Stimulated activated naive CD4-positive, alpha-beta T cell treated with Interleukin-2 at 50 U/mL for 16 hours (primary cell): ENCODE measurements at regions not wholly inside any gene's neighbourhood (a gene's known extent, or its start where the extent isn't known, plus 50 kb on each side); places are given as distances from the start of the nearest gene placed in this dataset.
A peak's percentile ranks its signal among the peaks of the same experiment; 100 is the strongest.
"Not testable (repeated sequence)": the region's sequence is repeated elsewhere in the genome, so short reads cannot be mapped to it uniquely, and the experiment has no call there.

ENCODE experiments used
- DNase-seq: peaks from one replicate; lab custom pipeline; 2025; lab: John Stamatoyannopoulos, UW

DNA sequence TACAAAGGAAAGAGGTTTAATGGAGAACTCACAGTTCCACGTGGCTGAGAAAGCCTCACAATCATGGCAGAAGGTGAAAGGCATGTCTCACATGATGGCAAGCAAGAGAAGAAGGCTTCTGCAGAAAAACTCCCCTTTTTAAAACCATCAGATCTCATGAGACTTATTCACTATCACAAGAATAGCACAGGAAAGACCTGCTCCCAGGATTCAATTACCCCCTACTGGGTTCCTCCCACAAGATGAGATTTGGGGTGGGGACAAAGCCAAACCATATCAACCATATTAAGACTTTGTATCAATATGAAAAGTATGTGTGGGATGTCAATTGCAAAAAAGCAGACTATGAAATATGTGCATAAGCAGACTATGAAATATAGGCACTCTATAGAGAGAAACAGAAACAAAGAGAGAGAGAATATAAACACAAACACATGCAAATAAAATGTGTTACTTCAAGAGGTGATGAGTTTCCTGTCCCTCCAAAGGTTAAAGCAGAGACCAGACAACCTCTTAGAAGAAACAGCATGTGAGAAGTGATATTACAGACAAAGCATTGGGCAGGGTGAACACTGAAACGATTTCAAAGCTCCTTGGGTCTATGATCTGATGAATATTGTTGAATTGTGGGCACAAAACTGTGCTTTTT, 151.2 kb upstream of the KRR1 start:
- no peak for DNase-seq

DNA sequence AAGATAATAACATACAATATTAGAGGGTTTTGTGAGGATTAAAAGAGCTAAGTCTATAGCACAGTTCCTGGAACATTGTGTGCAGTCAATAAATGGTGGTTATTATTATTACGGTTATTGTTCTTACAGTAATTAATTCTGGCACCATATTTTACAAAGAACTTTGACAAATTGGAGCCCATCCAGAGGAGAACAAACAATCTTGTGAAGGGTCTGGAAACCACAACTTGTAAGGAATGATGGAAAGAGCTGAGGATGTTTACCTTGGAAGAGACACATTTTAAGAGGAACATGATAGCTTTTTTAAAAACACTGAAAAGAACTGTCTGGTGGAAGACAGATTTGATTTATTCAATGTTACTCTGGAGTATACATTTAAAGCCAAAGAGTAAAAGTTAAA, 150.5 kb upstream of the KRR1 start:
- DNase-seq: no peak

DNA sequence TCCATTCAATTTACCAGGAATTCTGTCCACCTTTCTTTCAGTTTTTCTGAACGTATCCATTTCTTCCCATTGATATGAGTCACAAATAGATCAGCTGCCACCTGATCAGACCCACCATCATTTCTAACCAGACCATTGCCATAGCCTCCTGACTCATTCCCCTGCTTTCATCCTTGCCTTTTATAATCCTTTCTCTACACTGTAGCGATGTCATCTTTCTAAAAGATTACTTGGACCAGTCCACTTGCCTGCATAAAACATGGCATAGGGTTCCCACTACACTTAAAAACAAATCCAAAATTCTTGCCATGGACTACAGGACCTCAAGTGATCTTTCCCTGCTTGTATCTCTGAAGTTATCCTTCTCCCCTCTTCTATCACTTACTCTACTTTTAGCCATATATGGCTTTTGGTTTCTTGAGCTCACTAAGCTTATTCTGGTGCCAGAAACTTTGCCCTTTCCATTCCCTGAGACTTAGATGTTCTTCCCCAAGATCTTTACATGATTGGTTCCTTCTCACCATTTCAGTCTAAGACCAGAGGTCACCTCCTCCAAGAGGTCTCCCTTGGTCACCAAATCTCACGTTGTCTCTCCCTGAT, 149.5 kb upstream of the KRR1 start:
- DNase-seq: no peak

DNA sequence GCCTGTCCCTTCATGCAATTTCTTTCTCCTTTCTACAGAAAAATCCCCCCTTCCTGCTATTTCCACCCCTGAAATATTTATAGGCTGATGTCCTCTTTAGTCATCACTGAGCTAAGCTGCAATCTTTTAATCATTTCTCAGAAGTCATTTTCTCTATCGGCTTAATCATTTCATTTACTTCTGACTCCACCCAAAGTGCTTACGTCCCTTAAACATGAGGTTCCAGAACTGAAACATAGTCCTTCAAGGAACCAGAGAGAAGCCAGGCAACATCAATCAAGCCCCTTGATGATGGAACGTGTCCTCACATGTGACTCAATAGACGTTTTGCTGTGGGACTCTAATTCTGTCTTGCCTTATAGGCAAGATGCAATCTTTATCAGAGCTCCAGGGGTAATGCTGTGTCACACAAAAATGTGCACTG, 148.7 kb upstream of the KRR1 start:
- DNase-seq: no peak

DNA sequence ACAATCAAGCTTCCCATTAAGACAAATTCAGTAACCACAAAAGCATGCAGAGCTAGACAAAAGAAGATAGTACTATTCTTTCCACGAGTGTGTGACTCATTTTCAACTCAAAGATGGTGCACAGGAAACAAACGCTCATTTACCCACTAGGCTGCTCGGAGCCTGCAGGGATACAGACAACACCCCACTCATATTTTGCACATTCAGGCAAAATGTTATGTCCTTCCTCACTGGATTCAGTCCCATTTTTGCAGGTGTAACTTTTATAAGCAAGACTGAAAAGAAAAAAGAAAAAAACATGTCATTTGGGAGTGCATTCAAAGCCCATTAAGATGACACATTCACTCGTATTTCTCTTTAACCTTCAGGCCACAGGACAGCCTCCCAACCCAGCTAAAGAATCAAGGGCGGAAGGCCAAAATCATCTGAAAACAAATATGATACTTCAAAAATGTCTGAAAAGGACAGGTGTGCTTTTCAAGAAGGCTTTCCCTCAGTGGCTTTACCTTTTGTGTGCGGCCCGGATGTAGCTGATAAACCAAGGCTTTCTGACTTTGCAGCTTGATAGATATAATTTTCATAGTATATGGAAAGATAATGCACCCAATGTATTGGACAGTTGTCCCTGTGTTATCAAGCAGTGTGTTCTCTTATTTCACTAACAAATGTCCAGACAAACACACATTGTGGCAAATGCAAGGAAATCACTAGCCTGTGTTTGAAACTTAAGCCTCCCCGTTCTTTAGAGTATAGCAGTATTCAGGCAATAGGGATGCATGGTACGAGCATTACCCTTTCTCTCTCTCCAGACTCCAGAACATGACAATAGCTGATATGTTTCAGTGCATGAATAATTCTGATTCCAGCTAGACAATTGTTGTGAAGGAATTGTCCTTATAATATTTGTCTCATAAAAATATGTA, 147.8 kb upstream of the KRR1 start:
- DNase-seq: no peak

DNA sequence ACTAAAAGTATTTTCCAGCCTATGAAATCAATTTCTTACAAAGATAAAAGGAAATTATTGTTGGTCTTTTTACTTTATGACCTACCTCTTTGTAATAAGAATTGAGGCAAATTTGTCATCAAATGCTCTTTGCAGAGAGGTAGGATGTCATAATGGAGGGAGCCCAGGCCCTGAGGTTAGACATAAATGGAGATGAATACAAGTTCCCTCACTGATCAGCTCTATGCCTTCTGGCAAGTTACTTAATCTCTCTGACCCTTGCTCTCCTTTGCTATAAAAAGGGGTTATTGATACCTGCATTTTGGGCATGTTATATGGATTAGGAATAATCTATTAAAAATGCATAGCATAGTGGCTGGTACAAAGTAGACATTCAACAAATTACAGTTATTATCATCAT, 146.9 kb upstream of the KRR1 start:
- no peak for DNase-seq

DNA sequence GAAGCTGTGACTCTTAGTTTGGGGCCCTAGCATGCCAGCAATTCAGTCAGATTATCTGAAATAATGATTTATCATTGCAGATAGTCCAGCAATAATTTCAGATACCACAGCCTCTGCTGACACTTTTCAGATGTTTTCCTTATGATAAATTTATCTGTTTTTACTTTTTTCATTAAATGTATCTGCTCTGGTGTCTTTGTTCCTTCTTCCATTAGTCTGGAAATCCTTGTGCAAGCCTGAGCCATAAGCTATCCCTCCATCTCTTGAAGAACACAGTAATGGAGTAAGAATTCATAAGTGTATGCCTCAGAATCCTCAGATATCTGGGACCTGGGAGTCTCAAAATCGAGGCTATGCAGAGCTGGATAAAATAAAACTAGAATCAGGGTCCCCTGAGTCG, 146.4 kb upstream of the KRR1 start:
- DNase-seq: no peak

DNA sequence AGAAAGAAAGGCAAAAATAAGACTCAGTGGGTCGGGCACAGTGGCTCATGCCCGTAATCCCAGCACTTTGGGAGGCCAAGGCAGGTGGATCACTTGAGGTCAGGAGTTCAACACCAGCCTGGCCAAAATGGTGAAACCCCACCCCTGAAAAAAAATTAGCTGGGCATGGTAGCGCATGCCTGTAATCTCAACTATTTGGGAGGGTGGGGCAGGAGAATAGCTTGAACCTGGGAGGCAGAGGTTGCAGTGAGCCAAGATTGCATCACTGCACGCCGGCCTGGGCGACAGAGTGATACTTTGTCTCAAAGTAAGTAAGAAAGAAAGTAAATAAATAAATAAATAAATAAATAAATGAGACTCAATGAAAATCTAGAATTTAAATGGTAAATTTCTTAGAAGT, 145.9 kb upstream of the KRR1 start:
- DNase-seq: not testable (repeated sequence)

DNA sequence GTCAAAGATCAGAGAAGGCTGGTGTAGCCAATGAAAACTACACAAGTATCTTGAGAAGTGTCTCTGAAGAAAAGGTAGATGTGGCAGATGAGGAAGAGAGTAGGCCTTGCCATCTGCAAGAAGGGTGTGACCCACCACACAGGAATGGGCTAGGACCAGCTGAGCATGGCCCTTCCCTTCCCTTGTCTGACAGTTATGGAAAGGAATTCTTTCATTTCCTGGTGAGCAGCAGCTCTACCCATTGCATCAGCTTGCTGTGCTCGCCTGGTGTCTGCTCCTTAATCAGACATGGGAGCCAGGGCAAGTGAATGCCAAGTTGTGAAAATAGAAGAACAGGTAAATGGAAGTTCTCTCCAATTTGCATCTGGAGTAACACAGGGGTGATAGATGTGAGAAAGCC, 145.2 kb upstream of the KRR1 start:
- no peak for DNase-seq

DNA sequence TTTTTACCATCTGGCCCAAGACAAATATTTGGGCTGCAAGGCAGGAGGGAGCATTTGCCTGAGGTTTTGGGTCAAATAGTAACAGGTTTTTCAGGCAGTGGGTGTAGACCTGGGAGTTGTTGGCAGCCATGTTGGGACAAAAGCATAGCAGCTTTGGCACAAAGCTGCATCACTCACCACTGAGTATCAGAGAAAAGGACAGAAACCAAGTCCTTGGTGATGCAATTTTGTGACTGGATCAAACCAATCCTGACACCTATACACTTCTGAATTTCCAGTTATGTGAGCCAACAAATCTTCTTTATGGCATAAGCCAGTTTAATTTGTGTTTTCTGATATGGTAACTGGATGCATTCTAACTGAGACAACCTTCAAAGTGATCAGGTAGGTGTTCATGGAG, 144.8 kb upstream of the KRR1 start:
- no peak for DNase-seq

DNA sequence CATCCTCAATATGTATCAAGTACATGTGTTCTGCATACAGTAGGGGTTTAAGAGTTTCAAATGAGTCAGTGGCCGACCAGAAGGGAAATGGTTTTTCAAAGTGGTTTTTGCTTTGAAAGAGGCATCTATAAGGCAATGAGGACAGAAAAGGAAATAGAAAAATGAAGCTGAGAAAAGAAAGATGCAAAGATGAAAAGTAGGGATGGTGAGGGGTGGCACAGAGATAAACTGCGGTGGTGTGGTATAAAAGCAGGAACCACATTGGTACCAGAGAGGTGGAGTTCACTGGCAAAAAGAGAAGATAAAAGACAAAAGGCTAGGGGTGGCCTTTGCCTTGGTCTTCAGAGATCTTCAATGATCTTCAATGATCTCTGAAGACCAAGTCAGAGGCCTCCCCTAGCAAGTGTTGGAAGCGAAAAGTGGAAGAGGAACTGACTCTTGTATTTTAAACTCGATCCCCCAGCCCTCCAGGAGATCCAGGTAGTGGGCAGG, 144.0 kb upstream of the KRR1 start:
- no peak for DNase-seq

DNA sequence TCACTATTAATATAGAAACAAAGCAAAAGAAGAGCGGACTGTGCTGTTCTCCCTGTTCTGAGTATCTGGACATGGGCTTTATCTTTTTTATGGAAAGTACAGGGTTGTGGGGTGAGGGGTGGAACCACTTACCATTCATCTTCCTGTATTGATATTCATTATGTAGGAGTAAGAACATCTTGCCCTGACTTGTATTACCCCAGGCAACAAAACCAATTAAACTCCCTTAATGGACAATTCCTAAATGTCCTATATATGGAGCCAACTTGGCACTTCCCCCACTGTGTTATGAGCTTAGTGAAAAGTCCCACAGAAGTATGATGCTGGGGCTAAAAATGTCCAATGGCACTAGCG, 139.9 kb upstream of the KRR1 start:
- no peak for DNase-seq

DNA sequence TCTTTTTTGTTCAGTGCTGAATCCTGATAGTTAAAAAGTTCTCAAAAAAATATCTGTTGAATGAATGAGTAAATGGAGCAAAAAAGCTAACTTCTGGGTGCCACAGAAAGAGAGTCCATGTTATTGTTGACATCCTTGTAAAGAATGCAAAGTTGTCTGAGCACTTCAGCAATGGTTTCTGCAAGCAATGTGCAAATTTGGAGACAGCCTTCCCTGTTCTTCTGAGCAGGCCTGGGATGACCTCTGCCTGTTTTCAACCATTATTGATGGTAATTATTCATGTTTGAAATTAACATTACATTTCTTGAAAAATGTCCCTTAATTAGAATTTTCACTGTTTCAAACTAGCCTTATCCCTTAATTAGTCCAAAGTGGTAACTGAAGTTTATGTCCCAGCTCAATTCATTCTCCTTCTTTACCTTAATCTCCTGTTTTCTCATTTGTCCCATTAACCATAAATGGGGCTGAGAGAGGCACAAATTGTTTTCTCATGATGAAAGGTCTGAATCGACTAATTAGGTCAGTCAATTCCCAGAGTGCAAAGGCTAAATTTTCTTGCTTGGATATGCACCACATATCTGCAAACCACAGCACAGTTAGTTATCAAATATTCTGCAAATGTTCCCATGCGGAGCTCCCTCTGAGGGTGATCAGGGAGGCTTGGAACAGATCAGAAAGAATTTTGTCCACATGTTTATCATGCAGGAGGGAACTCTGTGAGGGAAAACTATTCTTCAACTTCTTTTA, 139.4 kb upstream of the KRR1 start:
- no peak for DNase-seq

DNA sequence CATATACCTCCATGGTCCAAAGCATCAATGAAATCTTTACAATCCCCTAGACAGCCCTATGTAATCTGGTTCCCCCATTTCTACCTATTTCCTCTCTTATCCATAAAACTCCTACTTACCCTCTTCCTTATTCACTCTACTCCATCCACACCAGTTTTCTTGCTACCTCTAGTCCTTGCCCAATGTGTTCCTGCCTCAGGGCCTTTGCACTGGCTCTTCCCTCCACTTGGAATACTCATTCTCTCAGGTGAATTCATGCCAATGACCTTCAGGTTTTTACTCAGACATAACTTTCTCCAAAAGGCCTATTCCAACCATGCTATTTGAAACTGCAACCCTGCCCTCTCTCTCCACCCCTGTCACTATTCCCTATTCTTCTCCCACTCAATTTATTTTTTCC, 138.7 kb upstream of the KRR1 start:
- no peak for DNase-seq

DNA sequence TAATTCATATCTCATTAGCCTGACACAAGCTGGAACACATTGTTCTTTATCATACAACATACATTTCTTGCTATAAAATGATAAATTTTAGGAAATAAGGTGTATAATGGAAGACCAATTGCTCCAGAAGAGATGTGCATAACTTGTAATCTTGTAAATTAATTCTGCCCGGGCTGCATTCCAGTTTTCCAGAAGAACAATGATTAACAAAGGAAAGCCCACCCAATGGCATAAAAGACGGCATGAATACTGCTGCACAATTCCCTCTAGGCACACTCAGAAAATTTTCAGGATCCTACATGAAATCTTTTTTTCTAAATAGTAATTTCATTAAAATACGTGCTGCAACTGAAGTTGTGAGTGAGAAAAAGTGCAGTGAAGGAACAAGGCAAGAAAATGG, 137.4 kb upstream of the KRR1 start:
- no peak for DNase-seq

DNA sequence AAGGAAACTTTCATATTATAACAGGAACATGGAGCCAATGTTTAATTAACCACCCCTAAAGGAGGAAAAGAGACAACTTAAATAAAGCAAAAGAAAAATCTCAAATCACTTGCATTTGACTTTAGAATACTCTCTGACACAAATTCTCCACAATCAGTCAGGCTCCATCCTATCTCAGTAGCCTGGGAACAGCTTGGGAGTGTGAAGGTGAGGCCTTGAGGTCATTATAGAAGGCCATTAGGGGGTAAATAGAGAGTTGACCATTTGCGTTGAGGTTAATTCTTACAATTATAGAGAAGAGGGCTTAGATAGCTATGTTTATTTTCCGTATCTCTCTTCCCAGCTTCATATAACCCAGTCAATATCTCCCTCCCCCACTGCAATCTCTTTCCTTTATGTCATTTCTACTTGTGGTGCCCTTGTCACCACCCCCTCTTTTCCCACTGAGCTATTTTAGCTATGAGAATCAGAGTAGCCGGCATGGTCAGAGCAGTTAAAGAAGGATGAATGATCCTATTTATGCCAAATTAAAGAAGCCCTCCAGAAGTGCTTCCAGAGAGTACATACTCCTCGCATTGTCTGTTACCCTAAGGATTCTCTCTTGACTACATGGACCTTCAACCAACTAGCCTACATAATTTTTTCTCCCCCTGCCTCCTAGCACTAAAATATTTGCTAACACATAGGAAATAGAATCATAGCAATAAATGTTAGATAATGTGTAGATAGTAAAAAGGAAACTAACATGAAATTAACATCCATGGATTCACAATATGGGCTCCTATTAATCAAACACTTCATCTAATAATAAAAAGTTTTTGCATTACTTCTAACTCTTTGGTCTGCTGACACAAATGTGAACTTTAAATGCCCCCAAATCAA, 135.2 kb upstream of the KRR1 start:
- DNase-seq: no peak

DNA sequence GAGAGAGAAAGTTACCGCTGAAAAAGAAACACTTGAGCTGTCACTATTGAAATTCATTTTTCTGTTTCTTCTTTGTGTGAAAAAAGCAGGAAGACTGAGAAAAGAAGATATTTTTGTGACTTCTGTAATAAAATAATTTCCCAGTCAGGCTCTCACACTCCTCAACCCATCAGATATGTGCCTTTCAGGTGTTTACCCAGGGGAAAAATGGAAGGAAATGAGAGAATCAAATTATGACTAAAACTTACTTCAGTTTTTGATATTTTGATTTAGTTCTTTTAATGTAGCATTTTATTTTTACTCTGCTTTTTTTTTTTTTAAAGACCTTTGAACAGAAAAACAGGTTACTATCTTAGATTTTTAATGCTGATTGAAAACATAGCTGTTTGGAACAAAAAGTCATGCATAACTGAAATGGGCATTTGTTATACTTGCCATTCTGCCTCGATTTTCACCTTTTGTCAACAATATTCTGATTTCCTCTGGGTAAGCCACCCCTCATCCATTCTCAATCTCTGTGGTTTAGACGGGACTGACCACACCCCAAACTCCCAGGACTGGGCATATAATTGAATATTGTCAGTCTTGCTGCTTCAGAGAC, 133.2 kb upstream of the KRR1 start:
- DNase-seq: no peak

DNA sequence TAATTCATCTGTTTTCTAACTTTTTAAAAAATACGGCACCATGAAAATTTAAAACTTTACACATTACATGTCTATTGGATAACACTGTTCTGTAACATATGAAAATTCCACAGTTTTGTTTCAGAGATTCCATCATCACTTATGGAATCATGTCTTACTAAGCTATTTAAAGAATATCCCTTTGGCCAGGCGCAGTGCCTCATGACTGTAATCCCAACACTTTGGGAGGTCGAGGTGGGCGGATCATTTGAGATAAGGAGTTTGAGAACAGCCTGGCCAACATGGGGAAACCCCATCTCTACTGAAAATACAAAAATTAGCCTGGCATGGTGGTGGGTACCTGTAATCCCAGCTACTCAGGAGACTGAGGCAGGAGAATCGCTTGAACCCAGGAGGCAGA, 131.7 kb upstream of the KRR1 start:
- DNase-seq: not testable (repeated sequence)

DNA sequence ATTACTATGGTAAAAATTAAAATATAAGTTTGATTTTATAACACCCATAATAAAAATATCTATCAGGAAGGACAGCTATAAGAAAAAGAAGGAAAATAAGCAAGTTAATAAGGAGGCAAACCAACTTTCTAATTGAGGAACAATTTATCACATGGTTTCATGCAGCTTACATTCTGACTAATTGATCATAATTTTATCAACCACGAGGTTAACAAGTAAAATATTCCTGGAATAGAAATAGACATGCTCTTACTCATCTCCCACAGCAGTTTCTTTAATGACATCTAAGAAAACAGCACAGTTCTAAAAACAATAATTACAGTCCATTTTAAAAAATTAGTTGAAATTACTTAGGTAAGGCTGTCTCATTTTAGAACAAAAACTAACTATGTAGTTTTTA, 130.8 kb upstream of the KRR1 start:
- DNase-seq: no peak

DNA sequence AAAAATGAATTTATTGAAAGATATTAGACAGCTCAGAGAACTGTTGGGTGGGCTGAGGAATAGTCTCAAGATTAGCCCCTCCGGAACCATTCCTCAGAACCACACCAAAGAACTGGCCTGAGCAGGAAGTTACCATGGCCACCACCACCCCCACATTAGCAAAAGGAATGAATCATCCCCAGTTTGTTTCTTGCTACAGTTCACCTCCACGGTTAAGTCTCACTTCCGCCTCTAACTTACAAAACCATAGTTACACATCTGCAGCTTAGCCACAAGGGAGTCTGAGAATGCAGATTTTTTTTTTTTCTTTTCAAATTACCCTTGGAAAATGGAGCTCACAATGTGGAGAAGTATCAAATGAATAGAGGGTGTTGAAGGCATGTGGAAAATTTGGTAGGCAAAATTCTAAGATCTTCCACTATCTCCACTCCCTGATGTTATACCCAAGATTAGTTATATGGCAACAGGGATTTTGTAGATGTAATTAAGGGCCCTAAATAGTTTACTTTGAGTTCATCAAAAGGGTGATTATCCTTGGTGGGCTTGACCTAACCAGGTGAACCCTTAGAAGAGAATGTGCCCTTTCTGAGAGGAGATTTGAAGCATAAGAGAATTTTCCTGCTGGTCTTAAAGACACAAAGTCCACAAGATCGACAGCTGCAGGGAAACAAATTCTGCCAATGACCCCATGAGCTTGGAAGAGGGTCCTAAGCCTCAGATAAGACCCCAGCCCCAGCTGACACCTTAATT, 129.8 kb upstream of the KRR1 start:
- peak; percentile 52 for DNase-seq
